DND-41 (cell line): ENCODE measurements at regions not wholly inside any gene's neighbourhood (a gene's known extent, or its start where the extent isn't known, plus 50 kb on each side); places are given as distances from the start of the nearest gene placed in this dataset.

Experiments
- ATAC-seq: fragments of 200-7000 bp; cut with Tn5 transposase; 3 replicates; pipeline ENCODE4 v1.9.1; 2021; ENCODE audit warnings: low read depth; ENCODE audit not compliant: insufficient read depth
- DNase-seq: peaks from one replicate; pipeline ENCODE4 v3.0.0-alpha.2; 2020
- H2AFZ ChIP-seq: 2 replicates; pipeline ENCODE4 v1.6.0; 2012; ENCODE audit warnings: low read depth, low read length
- H3K27ac ChIP-seq: 2 replicates; pipeline ENCODE4 v1.5.1; 2012; ENCODE audit warnings: low read length, inconsistent platforms
- H3K27me3 ChIP-seq: fragments of 200-600 bp; sonication (generic); 2 replicates; pipeline ENCODE4 v1.6.0; 2012; ENCODE audit warnings: low read length, mild to moderate bottlenecking, inconsistent platforms; ENCODE audit not compliant: insufficient read depth, poor library complexity
- H3K36me3 ChIP-seq: 2 replicates; pipeline ENCODE4 v1.5.1; 2012; ENCODE audit warnings: low read length, inconsistent platforms; ENCODE audit not compliant: insufficient read depth
- H3K4me1 ChIP-seq: 2 replicates; pipeline ENCODE4 v1.5.1; 2012; ENCODE audit warnings: mild to moderate bottlenecking, low read length; ENCODE audit not compliant: insufficient read depth
- H3K4me2 ChIP-seq: 2 replicates; pipeline ENCODE4 v1.6.0; 2012; ENCODE audit warnings: mild to moderate bottlenecking, moderate library complexity, low read length, inconsistent platforms; ENCODE audit not compliant: insufficient read depth
- H3K4me3 ChIP-seq, 2 experiments: fragments of 200-600 bp in 1 of 2; shearing (Covaris generic) in 1 of 2; 2 replicates each; pipeline ENCODE4 v1.5.1; 2012 to 2016; ENCODE audit warnings: inconsistent platforms in 2 of 2, low read length in 2 of 2, mild to moderate bottlenecking in 2 of 2, low read depth in 1 of 2, moderate library complexity in 1 of 2
- H3K79me2 ChIP-seq: 2 replicates; pipeline ENCODE4 v1.6.0; 2012; ENCODE audit warnings: low read length, inconsistent platforms; ENCODE audit not compliant: insufficient read depth
- H3K9ac ChIP-seq: 2 replicates; pipeline ENCODE4 v1.6.0; 2012; ENCODE audit warnings: low read depth, mild to moderate bottlenecking, inconsistent platforms, low read length, moderate library complexity
- H3K9me3 ChIP-seq: 2 replicates; pipeline ENCODE4 v1.5.1; 2012; ENCODE audit warnings: low read length, moderate library complexity, mild to moderate bottlenecking, inconsistent platforms; ENCODE audit not compliant: insufficient read depth, severe bottlenecking
- H4K20me1 ChIP-seq: 2 replicates; pipeline ENCODE4 v1.6.0; 2012; ENCODE audit warnings: low read length; ENCODE audit not compliant: insufficient read depth
- EZH2 ChIP-seq: IDR thresholded peaks from 3 replicates; pipeline ENCODE4 v1.6.1; 2012; ENCODE audit warnings: borderline replicate concordance, low read depth, mild to moderate bottlenecking, moderate library complexity, low read length, inconsistent platforms; ENCODE audit not compliant: severe bottlenecking
- TF ChIP-seq, protein P1 (sequence below): IDR thresholded peaks from 2 replicates; pipeline ENCODE4 v1.5.1; 2012; ENCODE audit warnings: borderline replicate concordance, low read length, moderate library complexity, mild to moderate bottlenecking; ENCODE audit not compliant: poor library complexity, severe bottlenecking; ENCODE audit errors: extremely low read depth

DNA sequence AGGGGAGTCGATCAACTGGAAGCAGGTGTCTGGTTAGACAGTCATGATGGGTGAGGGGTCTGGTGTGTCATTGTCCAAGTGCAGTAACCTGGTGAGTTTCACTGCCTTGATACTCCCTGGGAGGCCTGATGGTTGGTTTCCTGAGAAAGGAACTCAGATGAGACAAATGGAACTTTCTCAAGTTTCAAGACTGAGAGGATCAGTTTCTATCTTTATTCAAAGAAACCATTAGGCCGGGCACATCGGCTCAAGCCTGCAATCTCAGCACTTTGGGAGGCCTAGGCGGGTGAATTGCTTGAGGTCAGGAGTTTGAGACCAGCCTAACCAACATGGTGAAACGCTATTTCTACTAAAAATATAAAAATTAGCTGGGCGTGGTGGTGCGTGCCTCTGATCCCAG, 776.1 kb downstream of the AACS start:
- Histone ChIP-seq H3K4me1 (no peaks in the 10 kb centered on the region), H3K27me3 (no peaks in the 10 kb centered on the region), H3K9me3 (no peaks in the 10 kb centered on the region), H3K4me2 (no peak overlapping the region), H3K79me2 (no peaks in the 10 kb centered on the region), H3K4me3 (no peak overlapping the region), H3K36me3 (no peaks in the 10 kb centered on the region), H3K9ac (no peak overlapping the region), H4K20me1 (no peaks in the 10 kb centered on the region), H3K27ac (no peak overlapping the region), H2AFZ (no peak overlapping the region)
- no peak for DNase-seq
- TF ChIP-seq EZH2: no peak
- TF ChIP-seq, protein P1, sequence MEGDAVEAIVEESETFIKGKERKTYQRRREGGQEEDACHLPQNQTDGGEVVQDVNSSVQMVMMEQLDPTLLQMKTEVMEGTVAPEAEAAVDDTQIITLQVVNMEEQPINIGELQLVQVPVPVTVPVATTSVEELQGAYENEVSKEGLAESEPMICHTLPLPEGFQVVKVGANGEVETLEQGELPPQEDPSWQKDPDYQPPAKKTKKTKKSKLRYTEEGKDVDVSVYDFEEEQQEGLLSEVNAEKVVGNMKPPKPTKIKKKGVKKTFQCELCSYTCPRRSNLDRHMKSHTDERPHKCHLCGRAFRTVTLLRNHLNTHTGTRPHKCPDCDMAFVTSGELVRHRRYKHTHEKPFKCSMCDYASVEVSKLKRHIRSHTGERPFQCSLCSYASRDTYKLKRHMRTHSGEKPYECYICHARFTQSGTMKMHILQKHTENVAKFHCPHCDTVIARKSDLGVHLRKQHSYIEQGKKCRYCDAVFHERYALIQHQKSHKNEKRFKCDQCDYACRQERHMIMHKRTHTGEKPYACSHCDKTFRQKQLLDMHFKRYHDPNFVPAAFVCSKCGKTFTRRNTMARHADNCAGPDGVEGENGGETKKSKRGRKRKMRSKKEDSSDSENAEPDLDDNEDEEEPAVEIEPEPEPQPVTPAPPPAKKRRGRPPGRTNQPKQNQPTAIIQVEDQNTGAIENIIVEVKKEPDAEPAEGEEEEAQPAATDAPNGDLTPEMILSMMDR: no peak
- ATAC-seq: no peak

DNA sequence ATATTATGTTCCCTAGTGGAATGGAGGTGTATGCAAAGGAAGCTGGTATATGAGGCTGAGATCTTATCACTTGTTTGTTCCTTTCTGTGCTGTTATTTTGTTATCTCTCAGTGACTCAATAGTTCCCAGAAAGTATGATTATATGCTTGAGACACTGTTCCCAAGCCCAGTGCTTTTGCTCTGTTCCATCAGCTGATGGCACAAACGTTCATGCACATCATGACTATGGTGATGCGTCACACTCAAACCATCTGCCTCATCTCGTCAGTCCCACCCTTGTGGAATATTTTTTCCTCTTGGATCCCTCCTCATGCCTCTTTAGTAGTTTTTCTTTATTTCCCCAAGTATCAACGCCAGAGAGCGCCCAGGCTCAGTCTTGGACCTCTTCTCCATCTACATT, 786.9 kb downstream of the AACS start:
- Histone ChIP-seq H3K27ac (no peak overlapping the region), H3K9me3 (no peaks in the 10 kb centered on the region), H2AFZ (no peak overlapping the region), H3K36me3 (no peaks in the 10 kb centered on the region), H4K20me1 (no peaks in the 10 kb centered on the region), H3K4me3 (no peak overlapping the region), H3K4me2 (no peak overlapping the region), H3K79me2 (no peaks in the 10 kb centered on the region), H3K4me1 (no peaks in the 10 kb centered on the region), H3K27me3 (no peaks in the 10 kb centered on the region), H3K9ac (no peak overlapping the region)
- no peak for TF ChIP-seq EZH2
- TF ChIP-seq, protein P1: no peak
- DNase-seq: no peak
- ATAC-seq: no peak

DNA sequence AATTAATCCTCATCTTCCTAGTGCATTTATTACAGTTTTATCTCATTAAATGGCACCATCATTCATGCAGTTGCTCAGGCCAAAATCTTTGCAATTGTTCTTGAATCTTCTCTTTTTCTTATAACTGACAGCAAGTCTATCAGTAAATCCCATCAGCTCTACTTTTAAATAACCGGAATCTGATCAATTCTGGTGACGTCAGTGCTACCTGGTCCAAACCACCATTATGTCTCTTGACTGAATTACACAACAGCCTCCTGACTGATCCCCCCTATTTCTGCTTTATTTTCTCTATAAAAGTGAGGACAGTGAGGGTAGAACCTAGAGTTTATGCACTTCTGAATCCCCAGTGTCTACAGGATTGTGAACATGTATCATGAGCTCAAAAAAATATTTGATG, 787.4 kb downstream of the AACS start:
- ATAC-seq: no peak
- no peak overlapping the region for H3K4me2 ChIP-seq
- H3K79me2 ChIP-seq: no peaks in the 10 kb centered on the region

More for the DNA sequence above, 787.4 kb downstream of the AACS start:
- TF ChIP-seq, protein P1: no peak
- TF ChIP-seq EZH2: no peak
- no peaks in the 10 kb centered on the region for H3K9me3 ChIP-seq
- H2AFZ ChIP-seq: no peak overlapping the region
- no peaks in the 10 kb centered on the region for H3K4me1 ChIP-seq
- no peaks in the 10 kb centered on the region for H3K36me3 ChIP-seq
- H4K20me1 ChIP-seq: no peaks in the 10 kb centered on the region
- H3K4me3 ChIP-seq: no peak overlapping the region
- DNase-seq: no peak
- H3K27ac ChIP-seq: no peak overlapping the region
- no peak overlapping the region for H3K9ac ChIP-seq
- no peaks in the 10 kb centered on the region for H3K27me3 ChIP-seq
